ENCODE measurements at regions not wholly inside any gene's neighbourhood (a gene's known extent, or its start where the extent isn't known, plus 50 kb on each side); places are given as distances from the start of the nearest gene placed in this dataset.

DNA sequence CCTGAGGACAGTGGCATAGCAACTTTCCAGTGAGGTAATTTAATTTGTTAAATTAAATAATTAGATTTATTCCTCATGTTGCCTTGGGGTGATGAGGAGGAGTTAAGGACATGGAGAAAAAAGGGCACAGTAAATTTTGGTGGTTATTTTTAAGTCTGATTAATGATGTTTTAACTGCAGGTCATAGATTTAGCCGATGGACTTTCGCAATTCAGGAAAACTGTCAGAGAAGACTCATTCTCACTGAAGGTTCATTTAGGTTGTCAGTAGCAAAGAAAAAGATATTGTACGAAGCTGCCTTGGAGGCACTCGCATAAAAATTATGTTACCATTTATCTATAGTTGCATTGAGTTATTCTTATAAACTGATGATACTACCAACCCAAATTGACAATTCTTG lies 164.2 kb upstream of the PITX2 start:
- Histone ChIP-seq H3K4me2 (no peak overlapping the region), H3K27ac (no peak overlapping the region), H3K9me3 (no peaks in the 10 kb centered on the region), H3K4me3 (no peak overlapping the region), H3K4me1 (no peaks in the 10 kb centered on the region)
- TF ChIP-seq CEBPB (IDR thresholded peaks at IDR 0.05), result no peak
- no peak for TF ChIP-seq FOSL2 (IDR thresholded peaks at IDR 0.05)
- TF ChIP-seq FOSL2 (CRISPR knock-in tag; IDR thresholded peaks at IDR 0.05), result no peak
- TF ChIP-seq HOXB5 (CRISPR knock-in tag; IDR thresholded peaks at IDR 0.05), result no peak
- TF ChIP-seq NFE2L2 (conservative IDR thresholded peaks at IDR 0.05; ENCODE audit: low read length), result no peak
- no peak for TF ChIP-seq CBX2 (IDR thresholded peaks at IDR 0.05; ENCODE audit: borderline replicate concordance, low read depth)
- TF ChIP-seq PHF8 (IDR thresholded peaks at IDR 0.05; ENCODE audit: borderline replicate concordance, low read depth), result no peak
- FAIRE-seq (no peak), ATAC-seq (no peak), DNase-seq (ENCODE audit: low read depth in 1 of 2, low spot score in 1 of 2) (no peak)
- ChIA-PET CTCF (no interaction called here), POLR2A (no interaction called here)
- WGBS (ENCODE audit: missing lambda C conversion rate), result 70% methylated on average over 4 of the region's 4 CpGs

DNA sequence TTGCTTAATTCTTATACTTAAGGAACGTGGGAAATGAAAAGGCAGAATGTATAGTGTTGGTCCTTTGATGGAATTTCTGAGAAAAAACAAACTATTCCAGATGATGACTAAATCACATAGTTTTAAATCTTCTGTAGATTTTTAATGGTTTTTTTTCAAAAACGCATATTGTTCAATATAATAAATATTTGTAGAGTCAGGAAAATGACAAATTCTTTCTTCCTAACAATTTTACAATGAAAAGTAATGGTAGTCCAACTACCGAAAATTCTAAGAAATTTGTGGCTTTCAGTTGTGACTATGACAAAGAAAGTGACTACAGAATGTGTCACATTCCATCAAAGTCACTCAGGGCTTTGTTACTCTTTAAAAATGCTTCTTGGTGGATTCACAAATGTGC lies 164.8 kb upstream of the PITX2 start:
- Histone ChIP-seq H3K4me3 (no peak overlapping the region), H3K4me2 (no peak overlapping the region), H3K4me1 (no peaks in the 10 kb centered on the region), H3K9me3 (no peaks in the 10 kb centered on the region), H3K27ac (no peak overlapping the region)
- ATAC-seq, result no peak
- TF ChIP-seq RCOR1 (IDR thresholded peaks at IDR 0.05; ENCODE audit: low read depth, low read length) (no peak), GATA3 (IDR thresholded peaks at IDR 0.05; ENCODE audit: borderline replicate concordance) (no peak), MAFK (IDR thresholded peaks at IDR 0.05; ENCODE audit: partially characterized antibody) (no peak), BHLHE40 (IDR thresholded peaks at IDR 0.05; ENCODE audit: low read depth, low read length) (no peak), HOXA7 (CRISPR knock-in tag; IDR thresholded peaks at IDR 0.05) (no peak), JUNB (IDR thresholded peaks at IDR 0.05) (no peak), PHF8 (IDR thresholded peaks at IDR 0.05; ENCODE audit: borderline replicate concordance, low read depth) (no peak)
- TF ChIP-seq, protein P1, sequence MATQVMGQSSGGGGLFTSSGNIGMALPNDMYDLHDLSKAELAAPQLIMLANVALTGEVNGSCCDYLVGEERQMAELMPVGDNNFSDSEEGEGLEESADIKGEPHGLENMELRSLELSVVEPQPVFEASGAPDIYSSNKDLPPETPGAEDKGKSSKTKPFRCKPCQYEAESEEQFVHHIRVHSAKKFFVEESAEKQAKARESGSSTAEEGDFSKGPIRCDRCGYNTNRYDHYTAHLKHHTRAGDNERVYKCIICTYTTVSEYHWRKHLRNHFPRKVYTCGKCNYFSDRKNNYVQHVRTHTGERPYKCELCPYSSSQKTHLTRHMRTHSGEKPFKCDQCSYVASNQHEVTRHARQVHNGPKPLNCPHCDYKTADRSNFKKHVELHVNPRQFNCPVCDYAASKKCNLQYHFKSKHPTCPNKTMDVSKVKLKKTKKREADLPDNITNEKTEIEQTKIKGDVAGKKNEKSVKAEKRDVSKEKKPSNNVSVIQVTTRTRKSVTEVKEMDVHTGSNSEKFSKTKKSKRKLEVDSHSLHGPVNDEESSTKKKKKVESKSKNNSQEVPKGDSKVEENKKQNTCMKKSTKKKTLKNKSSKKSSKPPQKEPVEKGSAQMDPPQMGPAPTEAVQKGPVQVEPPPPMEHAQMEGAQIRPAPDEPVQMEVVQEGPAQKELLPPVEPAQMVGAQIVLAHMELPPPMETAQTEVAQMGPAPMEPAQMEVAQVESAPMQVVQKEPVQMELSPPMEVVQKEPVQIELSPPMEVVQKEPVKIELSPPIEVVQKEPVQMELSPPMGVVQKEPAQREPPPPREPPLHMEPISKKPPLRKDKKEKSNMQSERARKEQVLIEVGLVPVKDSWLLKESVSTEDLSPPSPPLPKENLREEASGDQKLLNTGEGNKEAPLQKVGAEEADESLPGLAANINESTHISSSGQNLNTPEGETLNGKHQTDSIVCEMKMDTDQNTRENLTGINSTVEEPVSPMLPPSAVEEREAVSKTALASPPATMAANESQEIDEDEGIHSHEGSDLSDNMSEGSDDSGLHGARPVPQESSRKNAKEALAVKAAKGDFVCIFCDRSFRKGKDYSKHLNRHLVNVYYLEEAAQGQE (IDR thresholded peaks at IDR 0.05), result no peak
- TF ChIP-seq, protein P2, sequence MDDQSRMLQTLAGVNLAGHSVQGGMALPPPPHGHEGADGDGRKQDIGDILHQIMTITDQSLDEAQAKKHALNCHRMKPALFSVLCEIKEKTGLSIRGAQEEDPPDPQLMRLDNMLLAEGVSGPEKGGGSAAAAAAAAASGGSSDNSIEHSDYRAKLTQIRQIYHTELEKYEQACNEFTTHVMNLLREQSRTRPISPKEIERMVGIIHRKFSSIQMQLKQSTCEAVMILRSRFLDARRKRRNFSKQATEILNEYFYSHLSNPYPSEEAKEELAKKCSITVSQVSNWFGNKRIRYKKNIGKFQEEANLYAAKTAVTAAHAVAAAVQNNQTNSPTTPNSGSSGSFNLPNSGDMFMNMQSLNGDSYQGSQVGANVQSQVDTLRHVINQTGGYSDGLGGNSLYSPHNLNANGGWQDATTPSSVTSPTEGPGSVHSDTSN (IDR thresholded peaks at IDR 0.05), result no peak
- TF ChIP-seq, protein P3, sequence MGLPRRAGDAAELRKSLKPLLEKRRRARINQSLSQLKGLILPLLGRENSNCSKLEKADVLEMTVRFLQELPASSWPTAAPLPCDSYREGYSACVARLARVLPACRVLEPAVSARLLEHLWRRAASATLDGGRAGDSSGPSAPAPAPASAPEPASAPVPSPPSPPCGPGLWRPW (IDR thresholded peaks at IDR 0.05), result no peak
- WGBS (ENCODE audit: missing lambda C conversion rate), result 11% methylated on average over 3 of the region's 3 CpGs
- FAIRE-seq, result no peak
- DNase-seq (ENCODE audit: low read depth in 1 of 2, low spot score in 1 of 2), result no peak
- ChIA-PET POLR2A (no interaction called here), CTCF (no interaction called here)

DNA sequence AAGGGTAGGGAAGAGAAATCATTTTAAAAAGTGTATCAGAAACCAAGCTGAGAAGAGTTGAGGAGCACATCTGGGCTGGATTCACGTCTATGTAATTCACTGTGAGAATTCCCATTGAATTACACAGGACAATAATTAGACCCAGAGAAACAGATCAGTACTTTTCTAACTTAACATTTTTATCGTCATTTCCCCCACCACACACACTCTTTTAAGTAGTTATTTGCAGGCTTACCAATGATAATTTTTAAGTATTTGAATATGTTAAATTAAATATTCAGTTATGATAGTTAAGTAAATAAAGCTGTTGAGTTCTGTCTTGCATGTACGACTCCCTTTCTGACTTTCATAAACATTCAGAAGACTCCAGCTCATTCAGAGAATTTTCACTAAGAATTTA lies 165.4 kb upstream of the PITX2 start:
- Histone ChIP-seq H3K27ac (no peak overlapping the region), H3K4me3 (no peak overlapping the region), H3K4me2 (no peak overlapping the region), H3K4me1 (0 out of 3 replicates have a peak, but pooled peaks cover 4% of the 10 kb centered on the region), H3K9me3 (no peaks in the 10 kb centered on the region)
- no peak for FAIRE-seq
- POLR2A ChIA-PET, result no interaction called here
- WGBS (ENCODE audit: missing lambda C conversion rate), result 41% methylated on average over 3 of the region's 3 CpGs
- DNase-seq (ENCODE audit: low read depth in 1 of 2, low spot score in 1 of 2), result no peak
- TF ChIP-seq GATA3 (IDR thresholded peaks at IDR 0.05; ENCODE audit: borderline replicate concordance) (no peak), FOSL2 (IDR thresholded peaks at IDR 0.05) (no peak), FOSL2 (CRISPR knock-in tag; IDR thresholded peaks at IDR 0.05) (no peak)
- TF ChIP-seq, protein P4, sequence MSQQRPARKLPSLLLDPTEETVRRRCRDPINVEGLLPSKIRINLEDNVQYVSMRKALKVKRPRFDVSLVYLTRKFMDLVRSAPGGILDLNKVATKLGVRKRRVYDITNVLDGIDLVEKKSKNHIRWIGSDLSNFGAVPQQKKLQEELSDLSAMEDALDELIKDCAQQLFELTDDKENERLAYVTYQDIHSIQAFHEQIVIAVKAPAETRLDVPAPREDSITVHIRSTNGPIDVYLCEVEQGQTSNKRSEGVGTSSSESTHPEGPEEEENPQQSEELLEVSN (IDR thresholded peaks at IDR 0.05; ENCODE audit: borderline replicate concordance, low read depth), result no peak
- CTCF ChIA-PET, result no interaction called here
- ATAC-seq, result no peak
